ENCODE measurements at regions not wholly inside any gene's neighbourhood (a gene's known extent, or its start where the extent isn't known, plus 50 kb on each side); places are given as distances from the start of the nearest gene placed in this dataset.

GRCh38 chr2:100716581-100716980, 103.4 kb upstream of the NPAS2 start:
- CTCF ChIA-PET, result no interaction called here
- no peak for TF ChIP-seq CTCF (IDR thresholded peaks at IDR 0.05; ENCODE audit: low read depth, low read length)
- no peak for DNase-seq (ENCODE audit: low read depth, low spot score)
- no peaks in the 10 kb centered on the region for H3K9me3 ChIP-seq (ENCODE audit: control insufficient read depth, insufficient read depth, low read length)
- POLR2A ChIA-PET, result no interaction called here
- no peak overlapping the region for H3K4me3 ChIP-seq (ENCODE audit: low read depth, low read length)
- H3K27ac ChIP-seq (ENCODE audit: low read depth, low read length), result no peak overlapping the region
- peaks cover 23% of the 10 kb centered on the region for H3K27me3 ChIP-seq (ENCODE audit: control insufficient read depth, insufficient read depth, low read length)

DNA sequence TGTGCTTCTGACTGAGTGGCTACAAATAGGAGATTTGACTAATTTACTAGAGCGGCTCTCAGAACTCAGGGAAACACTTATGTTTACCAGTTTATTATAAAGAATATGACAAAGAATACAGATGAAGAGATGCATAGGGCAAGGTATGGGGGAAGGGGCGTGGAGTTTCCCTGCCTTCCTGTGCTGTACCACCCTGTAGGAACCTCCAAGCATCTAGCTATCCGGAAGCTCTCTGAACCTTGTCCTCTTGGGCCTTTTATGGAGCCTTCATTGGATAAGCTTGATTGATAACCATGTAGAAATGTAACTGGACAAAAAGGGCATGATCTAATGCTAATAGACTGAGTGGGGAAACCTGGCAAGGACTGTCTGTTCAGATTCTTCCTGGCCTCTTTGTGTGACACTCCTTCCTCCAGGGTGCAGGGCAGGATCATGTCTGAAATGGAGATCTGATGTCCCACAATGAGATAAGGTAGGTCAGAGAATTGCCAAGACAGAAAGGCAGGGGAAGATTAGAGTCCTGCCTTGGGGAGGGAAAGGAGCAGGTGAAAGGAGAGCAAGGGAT, 101.8 kb upstream of the NPAS2 start:
- TF ChIP-seq CTCF (IDR thresholded peaks at IDR 0.05; ENCODE audit: low read depth, low read length), result no peak
- H3K9me3 ChIP-seq (ENCODE audit: control insufficient read depth, insufficient read depth, low read length), result no peaks in the 10 kb centered on the region
- POLR2A ChIA-PET, result no interaction called here
- CTCF ChIA-PET, result no interaction called here
- H3K27me3 ChIP-seq (ENCODE audit: control insufficient read depth, insufficient read depth, low read length), result peaks cover 30% of the 10 kb centered on the region
- no peak overlapping the region for H3K4me3 ChIP-seq (ENCODE audit: low read depth, low read length)
- DNase-seq (ENCODE audit: low read depth, low spot score), result no peak
- no peak overlapping the region for H3K27ac ChIP-seq (ENCODE audit: low read depth, low read length)

DNA sequence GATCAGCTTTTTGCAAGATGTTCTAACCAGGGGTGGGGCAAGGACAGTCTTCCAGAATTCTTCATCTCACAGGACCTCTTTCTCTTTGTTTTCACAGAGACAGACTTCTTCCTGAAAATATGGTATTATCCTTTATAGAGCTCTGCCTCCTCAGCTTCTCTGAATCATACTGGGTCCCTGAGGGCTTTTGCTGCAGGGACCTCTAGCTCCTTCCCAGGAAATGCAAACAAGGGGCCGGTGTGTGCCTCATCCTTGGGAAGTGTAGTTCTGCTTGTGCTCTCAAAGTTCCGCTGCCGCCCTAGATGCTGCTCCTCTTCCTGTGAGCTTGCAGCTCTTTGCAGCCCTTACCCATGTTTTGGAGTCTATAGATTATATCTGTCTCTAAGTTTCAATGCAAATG, 99.5 kb upstream of the NPAS2 start:
- ChIA-PET CTCF (interaction anchor here (1.1 kb wide), 2 partner anchors 10 to 265 kb away, joined by 3 to 4 read pairs; no protein-coding TSS in a partner anchor), POLR2A (no interaction called here)
- no peak for DNase-seq (ENCODE audit: low read depth, low spot score)
- no peak for TF ChIP-seq CTCF (IDR thresholded peaks at IDR 0.05; ENCODE audit: low read depth, low read length)
- Histone ChIP-seq H3K4me3 (ENCODE audit: low read depth, low read length) (no peak overlapping the region), H3K9me3 (ENCODE audit: control insufficient read depth, insufficient read depth, low read length) (no peaks in the 10 kb centered on the region), H3K27ac (ENCODE audit: low read depth, low read length) (no peak overlapping the region), H3K27me3 (ENCODE audit: control insufficient read depth, insufficient read depth, low read length) (peaks cover 37% of the 10 kb centered on the region)

DNA sequence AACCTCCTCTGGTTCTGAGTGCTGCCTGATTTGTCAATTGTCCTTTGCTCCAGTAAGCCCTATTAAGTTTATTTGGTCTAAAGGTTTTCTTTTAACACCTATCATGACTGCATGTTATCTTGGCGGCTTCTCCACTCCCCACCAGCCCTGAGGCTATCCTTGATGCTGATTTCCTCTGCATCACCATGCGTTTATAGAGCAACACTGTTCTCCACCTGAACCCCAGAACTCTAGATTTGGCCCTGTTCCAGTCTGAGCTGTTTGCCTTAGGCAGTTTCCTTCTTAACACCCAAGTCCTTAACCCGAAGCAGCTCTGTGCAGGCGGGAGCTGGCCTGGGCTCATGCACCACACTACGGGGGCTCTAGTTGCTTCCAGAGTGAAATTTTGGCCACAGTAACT, 98.2 kb upstream of the NPAS2 start:
- Histone ChIP-seq H3K4me3 (ENCODE audit: low read depth, low read length) (no peak overlapping the region), H3K27ac (ENCODE audit: low read depth, low read length) (no peak overlapping the region), H3K9me3 (ENCODE audit: control insufficient read depth, insufficient read depth, low read length) (no peaks in the 10 kb centered on the region), H3K27me3 (ENCODE audit: control insufficient read depth, insufficient read depth, low read length) (peaks cover 37% of the 10 kb centered on the region)
- no peak for TF ChIP-seq CTCF (IDR thresholded peaks at IDR 0.05; ENCODE audit: low read depth, low read length)
- POLR2A ChIA-PET, result no interaction called here
- no peak for DNase-seq (ENCODE audit: low read depth, low spot score)
- CTCF ChIA-PET, result no interaction called here

DNA sequence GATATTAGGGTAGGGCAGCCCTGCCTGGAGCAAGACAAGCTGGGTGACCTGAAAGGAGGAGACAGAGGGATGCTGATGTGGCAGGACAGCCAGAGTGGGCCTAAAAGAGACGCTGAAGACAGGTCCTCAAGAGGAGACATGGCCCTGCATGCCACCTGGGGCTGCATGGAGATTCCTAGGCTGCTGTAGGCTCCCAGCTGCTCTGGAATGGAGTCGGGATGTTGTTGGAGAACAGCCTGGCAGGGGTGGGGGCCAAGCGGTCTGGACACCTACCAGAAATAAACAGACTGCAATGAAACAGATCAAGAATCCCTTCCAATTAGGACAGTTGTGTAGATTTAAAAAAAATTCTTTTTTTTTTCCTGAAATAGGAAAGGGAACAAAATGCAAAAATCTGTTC, 97.8 kb upstream of the NPAS2 start:
- DNase-seq (ENCODE audit: low read depth, low spot score), result no peak
- H3K27me3 ChIP-seq (ENCODE audit: control insufficient read depth, insufficient read depth, low read length), result peaks cover 40% of the 10 kb centered on the region
- ChIA-PET CTCF (no interaction called here), POLR2A (no interaction called here)
- H3K4me3 ChIP-seq (ENCODE audit: low read depth, low read length), result no peak overlapping the region
- no peak overlapping the region for H3K27ac ChIP-seq (ENCODE audit: low read depth, low read length)
- no peak for TF ChIP-seq CTCF (IDR thresholded peaks at IDR 0.05; ENCODE audit: low read depth, low read length)
- H3K9me3 ChIP-seq (ENCODE audit: control insufficient read depth, insufficient read depth, low read length), result no peaks in the 10 kb centered on the region
